ENCODE measurements at regions not wholly inside any gene's neighbourhood (a gene's known extent, or its start where the extent isn't known, plus 50 kb on each side); places are given as distances from the start of the nearest gene placed in this dataset.

GRCh38 chr2:45337481-45337880 lies 273.6 kb downstream of the SRBD1 start:
- Histone ChIP-seq H3K27me3 (replicated peaks; ENCODE audit: insufficient read depth, low read length) (no peaks in the 10 kb centered on the region), H3K9ac (ENCODE audit: low read length) (no peak overlapping the region), H3F3A (ENCODE audit: insufficient read depth, low read length) (no peaks in the 10 kb centered on the region), H3K9me3 (replicated peaks; ENCODE audit: insufficient read depth, low read length) (no peaks in the 10 kb centered on the region), H3K36me3 (replicated peaks; ENCODE audit: insufficient read depth, low read length) (no peaks in the 10 kb centered on the region), H4K20me1 (ENCODE audit: insufficient read depth, low read length) (no peaks in the 10 kb centered on the region), H3K79me2 (ENCODE audit: low read length) (no peaks in the 10 kb centered on the region), H3K4me2 (ENCODE audit: low read depth, low read length) (no peak overlapping the region), H3K27ac (ENCODE audit: low read length) (no peak overlapping the region), H3K4me1 (ENCODE audit: low read length) (no peaks in the 10 kb centered on the region), H3K9me2 (replicated peaks; ENCODE audit: insufficient read depth, low read length) (no peaks in the 10 kb centered on the region), H3K4me3 (ENCODE audit: low read length) (no peak overlapping the region), H2AFZ (ENCODE audit: low read length) (no peak overlapping the region)
- DNase-seq: no peak
- no peak for TF ChIP-seq EZH2phosphoT487 (IDR thresholded peaks at IDR 0.05; ENCODE audit: low read length)
- TF ChIP-seq, protein P1, sequence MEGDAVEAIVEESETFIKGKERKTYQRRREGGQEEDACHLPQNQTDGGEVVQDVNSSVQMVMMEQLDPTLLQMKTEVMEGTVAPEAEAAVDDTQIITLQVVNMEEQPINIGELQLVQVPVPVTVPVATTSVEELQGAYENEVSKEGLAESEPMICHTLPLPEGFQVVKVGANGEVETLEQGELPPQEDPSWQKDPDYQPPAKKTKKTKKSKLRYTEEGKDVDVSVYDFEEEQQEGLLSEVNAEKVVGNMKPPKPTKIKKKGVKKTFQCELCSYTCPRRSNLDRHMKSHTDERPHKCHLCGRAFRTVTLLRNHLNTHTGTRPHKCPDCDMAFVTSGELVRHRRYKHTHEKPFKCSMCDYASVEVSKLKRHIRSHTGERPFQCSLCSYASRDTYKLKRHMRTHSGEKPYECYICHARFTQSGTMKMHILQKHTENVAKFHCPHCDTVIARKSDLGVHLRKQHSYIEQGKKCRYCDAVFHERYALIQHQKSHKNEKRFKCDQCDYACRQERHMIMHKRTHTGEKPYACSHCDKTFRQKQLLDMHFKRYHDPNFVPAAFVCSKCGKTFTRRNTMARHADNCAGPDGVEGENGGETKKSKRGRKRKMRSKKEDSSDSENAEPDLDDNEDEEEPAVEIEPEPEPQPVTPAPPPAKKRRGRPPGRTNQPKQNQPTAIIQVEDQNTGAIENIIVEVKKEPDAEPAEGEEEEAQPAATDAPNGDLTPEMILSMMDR (IDR thresholded peaks at IDR 0.05; ENCODE audit: low read length): no peak
- TF ChIP-seq EZH2 (optimal IDR thresholded peaks at IDR 0.05; ENCODE audit: low read depth, low read length): no peak

DNA sequence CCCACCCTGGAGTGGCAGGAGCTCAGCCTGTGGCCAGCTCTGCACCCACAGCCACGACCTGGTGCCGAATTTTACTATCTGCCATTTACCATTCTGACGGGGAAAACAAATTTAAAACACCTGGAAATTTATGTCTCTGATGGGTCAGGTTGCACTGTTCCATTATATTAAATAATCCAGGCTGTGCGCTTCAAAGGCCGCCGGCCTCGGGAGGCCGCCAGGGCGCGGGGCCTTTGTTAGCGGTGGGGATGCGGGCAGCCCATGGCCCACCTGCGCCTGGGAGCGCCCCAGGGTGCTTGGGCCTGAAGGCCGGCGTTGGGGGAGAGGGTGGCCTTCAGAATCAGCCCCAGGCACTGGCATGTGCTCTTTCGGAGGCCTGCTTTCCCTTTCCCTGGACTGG lies 276.9 kb downstream of the SRBD1 start:
- TF ChIP-seq EZH2phosphoT487 (IDR thresholded peaks at IDR 0.05; ENCODE audit: low read length) (no peak), EZH2 (optimal IDR thresholded peaks at IDR 0.05; ENCODE audit: low read depth, low read length) (no peak)
- TF ChIP-seq, protein P1 (IDR thresholded peaks at IDR 0.05; ENCODE audit: low read length): no peak
- Histone ChIP-seq H3K9me2 (replicated peaks; ENCODE audit: insufficient read depth, low read length) (no peaks in the 10 kb centered on the region), H3K9ac (ENCODE audit: low read length) (no peak overlapping the region), H4K20me1 (ENCODE audit: insufficient read depth, low read length) (no peaks in the 10 kb centered on the region), H2AFZ (ENCODE audit: low read length) (no peak overlapping the region), H3K4me3 (ENCODE audit: low read length) (no peak overlapping the region), H3K27ac (ENCODE audit: low read length) (no peak overlapping the region), H3F3A (ENCODE audit: insufficient read depth, low read length) (no peaks in the 10 kb centered on the region), H3K4me2 (ENCODE audit: low read depth, low read length) (no peak overlapping the region), H3K4me1 (ENCODE audit: low read length) (no peaks in the 10 kb centered on the region), H3K9me3 (replicated peaks; ENCODE audit: insufficient read depth, low read length) (no peaks in the 10 kb centered on the region), H3K36me3 (replicated peaks; ENCODE audit: insufficient read depth, low read length) (no peaks in the 10 kb centered on the region), H3K79me2 (ENCODE audit: low read length) (no peaks in the 10 kb centered on the region), H3K27me3 (replicated peaks; ENCODE audit: insufficient read depth, low read length) (no peaks in the 10 kb centered on the region)
- DNase-seq: no peak

DNA sequence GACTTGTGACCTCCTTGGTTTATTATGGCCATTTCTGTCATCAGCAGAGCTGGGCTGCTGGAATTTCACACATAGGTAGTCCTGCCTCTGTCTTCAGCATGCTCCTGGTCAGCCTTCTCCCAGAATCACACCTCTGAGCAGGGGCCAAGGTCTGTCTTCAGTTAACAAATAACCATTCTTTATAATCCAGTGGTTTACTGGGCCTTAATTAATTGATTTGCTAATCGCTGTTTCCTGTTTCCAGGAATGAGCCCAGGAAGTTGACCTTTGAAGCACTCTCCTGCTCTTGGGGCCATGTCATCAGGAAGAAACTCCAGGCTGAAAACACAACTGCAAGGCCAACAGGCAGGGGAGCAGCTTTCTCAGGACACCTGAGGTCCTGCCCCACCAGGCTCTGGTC lies 278.5 kb downstream of the SRBD1 start:
- Histone ChIP-seq H3K4me2 (ENCODE audit: low read depth, low read length) (no peak overlapping the region), H3K27ac (ENCODE audit: low read length) (no peak overlapping the region), H3F3A (ENCODE audit: insufficient read depth, low read length) (no peaks in the 10 kb centered on the region), H3K27me3 (replicated peaks; ENCODE audit: insufficient read depth, low read length) (no peaks in the 10 kb centered on the region), H4K20me1 (ENCODE audit: insufficient read depth, low read length) (no peaks in the 10 kb centered on the region), H3K79me2 (ENCODE audit: low read length) (no peaks in the 10 kb centered on the region), H3K9me3 (replicated peaks; ENCODE audit: insufficient read depth, low read length) (no peaks in the 10 kb centered on the region), H3K36me3 (replicated peaks; ENCODE audit: insufficient read depth, low read length) (no peaks in the 10 kb centered on the region), H2AFZ (ENCODE audit: low read length) (no peak overlapping the region), H3K4me3 (ENCODE audit: low read length) (no peak overlapping the region), H3K4me1 (ENCODE audit: low read length) (no peaks in the 10 kb centered on the region), H3K9ac (ENCODE audit: low read length) (no peak overlapping the region), H3K9me2 (replicated peaks; ENCODE audit: insufficient read depth, low read length) (no peaks in the 10 kb centered on the region)
- no peak for TF ChIP-seq EZH2phosphoT487 (IDR thresholded peaks at IDR 0.05; ENCODE audit: low read length)
- TF ChIP-seq, protein P1 (IDR thresholded peaks at IDR 0.05; ENCODE audit: low read length): no peak
- no peak for TF ChIP-seq EZH2 (optimal IDR thresholded peaks at IDR 0.05; ENCODE audit: low read depth, low read length)
- DNase-seq: no peak
